Sigmoid colon (tissue), 6 donors: ENCODE measurements at regions not wholly inside any gene's neighbourhood (a gene's known extent, or its start where the extent isn't known, plus 50 kb on each side); places are given as distances from the start of the nearest gene placed in this dataset.

Experiments
- DNase-seq: peaks from one replicate; pipeline ENCODE4 v3.0.0-alpha.2; 2019
- H3K27ac ChIP-seq, 4 donors: fragments of 200-600 bp; sonication (generic); one replicate each; pipeline ENCODE4 v1.5.1; 2016 to 2019; ENCODE audit warnings: mild to moderate bottlenecking in 1 of 4
- H3K27me3 ChIP-seq, 3 donors: fragments of 200-600 bp; sonication (generic); one replicate each; pipeline ENCODE4 v1.5.1; 2019; ENCODE audit warnings: mild to moderate bottlenecking in 1 of 3
- H3K36me3 ChIP-seq, 4 donors: fragments of 200-600 bp; sonication (generic); one replicate each; pipeline ENCODE4 v1.5.1; 2016 to 2019
- H3K4me1 ChIP-seq, 4 donors: fragments of 200-600 bp; sonication (generic); one replicate each; pipeline ENCODE4 v1.5.1; 2017 to 2019
- H3K4me3 ChIP-seq, 4 donors: fragments of 200-600 bp; sonication (generic); one replicate each; pipeline ENCODE4 v1.5.1; 2017 to 2019; ENCODE audit warnings: mild to moderate bottlenecking in 2 of 4, moderate library complexity in 1 of 4
- H3K9me3 ChIP-seq, 4 donors: fragments of 200-600 bp in 3 of 4; sonication (generic) in 3 of 4; one replicate each; pipeline versions ENCODE4 v1.5.1 to v1.6.1; 2013 to 2019
- CTCF ChIP-seq, 4 experiments: fragments of 450-650 bp in 3 of 4; fragments of 200-600 bp in 1 of 4; IDR thresholded peaks; one replicate each; pipeline ENCODE4 v1.5.1; 2016 to 2019; ENCODE audit warnings: antibody characterized with exemption in 4 of 4, mild to moderate bottlenecking in 3 of 4, moderate library complexity in 2 of 4
- EP300 ChIP-seq, 4 donors: sonication (generic); formaldehyde crosslinking; IDR thresholded peaks; one replicate each; pipeline ENCODE4 v1.6.1; 2017; ENCODE audit warnings: antibody characterized with exemption in 4 of 4
- POLR2A ChIP-seq, 2 donors: fragments of 450-650 bp; IDR thresholded peaks; one replicate each; pipeline ENCODE4 v1.6.1; 2016; ENCODE audit warnings: antibody characterized with exemption in 2 of 2, mild to moderate bottlenecking in 2 of 2, moderate library complexity in 2 of 2
- POLR2AphosphoS5 ChIP-seq, 4 donors: sonication (generic); formaldehyde crosslinking; IDR thresholded peaks; one replicate each; pipeline ENCODE4 v1.6.1; 2017; ENCODE audit warnings: antibody characterized with exemption in 4 of 4
- WGBS, 2 donors: extraction: QIAGEN DNeasy Blood & Tissue Kit; methylation state at CpG; one replicate each; pipeline ENCODE4 v1.1.7; 2013; 5-methylcytosine and 5-hydroxymethylcytosine counted together
- intact Hi-C: fragments of 100-400 bp; cut with DNase I; formaldehyde crosslinking; loops from one replicate; pipeline ENCODE4 v1.15.1; 2023
- donor health status: healthy with polysubstance abuse.
- donor health status: healthy.

GRCh38 chr2:59604123-59604522 is 949.3 kb downstream of the BCL11A start:
- Histone ChIP-seq H3K9me3 (no peaks in the 10 kb centered on the region), H3K27me3 (no peaks in the 10 kb centered on the region), H3K36me3 (no peaks in the 10 kb centered on the region), H3K27ac (no peak overlapping the region), H3K4me3 (no peak overlapping the region), H3K4me1 (no peaks in the 10 kb centered on the region)
- TF ChIP-seq EP300 (IDR thresholded peaks at IDR 0.05): no peak
- TF ChIP-seq POLR2A (IDR thresholded peaks at IDR 0.05): no peak
- TF ChIP-seq CTCF (IDR thresholded peaks at IDR 0.05): no peak
- no peak for TF ChIP-seq POLR2AphosphoS5 (IDR thresholded peaks at IDR 0.05)
- DNase-seq: no peak
- 45 to 74% methylated on average over 1 of the region's 1 CpG for WGBS, 2 donors
- intact Hi-C loops: no loop called here

GRCh38 chr2:59594671-59595222 is 958.7 kb downstream of the BCL11A start:
- 51 to 79% methylated on average over 5 of the region's 5 CpGs for WGBS, 2 donors
- H3K36me3 ChIP-seq: no peaks in the 10 kb centered on the region
- intact Hi-C loops: no loop called here
- H3K27me3 ChIP-seq: no peaks in the 10 kb centered on the region
- no peak for TF ChIP-seq POLR2AphosphoS5 (IDR thresholded peaks at IDR 0.05)
- TF ChIP-seq POLR2A (IDR thresholded peaks at IDR 0.05): no peak
- no peak for TF ChIP-seq EP300 (IDR thresholded peaks at IDR 0.05)
- no peak for TF ChIP-seq CTCF (IDR thresholded peaks at IDR 0.05)
- no peak for DNase-seq
- no peaks in the 10 kb centered on the region for H3K9me3 ChIP-seq
- H3K27ac ChIP-seq: no peak overlapping the region
- H3K4me1 ChIP-seq: no peaks in the 10 kb centered on the region
- no peak overlapping the region for H3K4me3 ChIP-seq

- no peaks in the 10 kb centered on the region for H3K36me3 ChIP-seq
- no peaks in the 10 kb centered on the region for H3K9me3 ChIP-seq
- H3K27me3 ChIP-seq: no peaks in the 10 kb centered on the region
- intact Hi-C loops: no loop called here
- H3K4me3 ChIP-seq: no peak overlapping the region
- H3K27ac ChIP-seq: no peak overlapping the region
- TF ChIP-seq POLR2A (IDR thresholded peaks at IDR 0.05) (no peak), EP300 (IDR thresholded peaks at IDR 0.05) (no peak), CTCF (IDR thresholded peaks at IDR 0.05) (no peak)
- H3K4me1 ChIP-seq: no peaks in the 10 kb centered on the region
- DNase-seq: no peak
Measured at GRCh38 chr2:59590798-59591197, 962.7 kb downstream of the BCL11A start.

GRCh38 chr2:59589881-59590280 is 963.6 kb downstream of the BCL11A start:
- DNase-seq: no peak

More at GRCh38 chr2:59589881-59590280, 963.6 kb downstream of the BCL11A start:
- H3K9me3 ChIP-seq: no peaks in the 10 kb centered on the region
- 77 to 81% methylated on average over 4 of the region's 4 CpGs for WGBS, 2 donors
- H3K27me3 ChIP-seq: no peaks in the 10 kb centered on the region
- TF ChIP-seq CTCF (IDR thresholded peaks at IDR 0.05) (no peak), POLR2A (IDR thresholded peaks at IDR 0.05) (no peak), POLR2AphosphoS5 (IDR thresholded peaks at IDR 0.05) (no peak), EP300 (IDR thresholded peaks at IDR 0.05) (no peak)
- no peak overlapping the region for H3K4me3 ChIP-seq
- no peaks in the 10 kb centered on the region for H3K36me3 ChIP-seq
- no peaks in the 10 kb centered on the region for H3K4me1 ChIP-seq
- intact Hi-C loops: no loop called here
- H3K27ac ChIP-seq: no peak overlapping the region
